ENCODE measurements at regions not wholly inside any gene's neighbourhood (a gene's known extent, or its start where the extent isn't known, plus 50 kb on each side); places are given as distances from the start of the nearest gene placed in this dataset.

GRCh38 chr10:78476156-78476555 lies 442.5 kb downstream of the RPS24 start (continued):
- TF ChIP-seq, protein P1, sequence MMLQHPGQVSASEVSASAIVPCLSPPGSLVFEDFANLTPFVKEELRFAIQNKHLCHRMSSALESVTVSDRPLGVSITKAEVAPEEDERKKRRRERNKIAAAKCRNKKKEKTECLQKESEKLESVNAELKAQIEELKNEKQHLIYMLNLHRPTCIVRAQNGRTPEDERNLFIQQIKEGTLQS (IDR thresholded peaks at IDR 0.05), result no peak
- no peak for TF ChIP-seq CBX3 (IDR thresholded peaks at IDR 0.05; ENCODE audit: low read depth)
- TF ChIP-seq TCF7L2 (IDR thresholded peaks at IDR 0.05; ENCODE audit: borderline replicate concordance, extremely low read depth, insufficient read depth, insufficient read length), result no peak
- no peak for TF ChIP-seq RAD21 (IDR thresholded peaks at IDR 0.05; ENCODE audit: low read depth)
- no peak for TF ChIP-seq CEBPB (IDR thresholded peaks at IDR 0.05; ENCODE audit: low read depth)

- Histone ChIP-seq H3K36me3 (ENCODE audit: control insufficient read depth in 1 of 2, insufficient read depth in 2 of 2, low read length in 2 of 2) (no peaks in the 10 kb centered on the region), H3K9me3 (ENCODE audit: control insufficient read depth in 1 of 2, insufficient read depth in 1 of 2, low read depth in 1 of 2, low read length in 2 of 2) (no peaks in the 10 kb centered on the region), H4K20me1 (ENCODE audit: insufficient read depth) (no peaks in the 10 kb centered on the region), H2AFZ (ENCODE audit: low read depth, low read length, poor library complexity, severe bottlenecking) (no peak overlapping the region), H3K4me2 (ENCODE audit: low read length) (no peak overlapping the region), H3K79me2 (ENCODE audit: insufficient read depth, low read length) (no peaks in the 10 kb centered on the region), H3K9me2 (ENCODE audit: insufficient read depth) (no peaks in the 10 kb centered on the region), H3K4me3 (replicated peaks in 1 of 2; ENCODE audit: low read depth in 1 of 2, low read length in 2 of 2) (no peak overlapping the region), H3K9ac (ENCODE audit: low read length) (no peak overlapping the region), H3K27ac (ENCODE audit: low read depth, low read length) (no peak overlapping the region), H3K27me3 (ENCODE audit: insufficient read depth, low read length) (peaks cover 38% of the 10 kb centered on the region; the same call in 1 of the 2 replicates), H3K4me1 (ENCODE audit: control insufficient read depth in 1 of 2, insufficient read depth in 2 of 2, low read length in 2 of 2) (no peaks in the 10 kb centered on the region)
- DNase-seq (ENCODE audit: low read depth, low spot score) (no peak), ATAC-seq (no peak)
- RAD21 ChIA-PET (ENCODE audit: low non-redundant PET in 1 of 2, low total read pairs in 2 of 2, uncharacterized antibody in 2 of 2, unreplicated experiment in 2 of 2), result no interaction called here
- CTCF ChIA-PET, result no interaction called here
- intact Hi-C loops (cut with micrococcal nuclease), result no loop called here
- POLR2A ChIA-PET, result no interaction called here
- TF ChIP-seq, protein P2, sequence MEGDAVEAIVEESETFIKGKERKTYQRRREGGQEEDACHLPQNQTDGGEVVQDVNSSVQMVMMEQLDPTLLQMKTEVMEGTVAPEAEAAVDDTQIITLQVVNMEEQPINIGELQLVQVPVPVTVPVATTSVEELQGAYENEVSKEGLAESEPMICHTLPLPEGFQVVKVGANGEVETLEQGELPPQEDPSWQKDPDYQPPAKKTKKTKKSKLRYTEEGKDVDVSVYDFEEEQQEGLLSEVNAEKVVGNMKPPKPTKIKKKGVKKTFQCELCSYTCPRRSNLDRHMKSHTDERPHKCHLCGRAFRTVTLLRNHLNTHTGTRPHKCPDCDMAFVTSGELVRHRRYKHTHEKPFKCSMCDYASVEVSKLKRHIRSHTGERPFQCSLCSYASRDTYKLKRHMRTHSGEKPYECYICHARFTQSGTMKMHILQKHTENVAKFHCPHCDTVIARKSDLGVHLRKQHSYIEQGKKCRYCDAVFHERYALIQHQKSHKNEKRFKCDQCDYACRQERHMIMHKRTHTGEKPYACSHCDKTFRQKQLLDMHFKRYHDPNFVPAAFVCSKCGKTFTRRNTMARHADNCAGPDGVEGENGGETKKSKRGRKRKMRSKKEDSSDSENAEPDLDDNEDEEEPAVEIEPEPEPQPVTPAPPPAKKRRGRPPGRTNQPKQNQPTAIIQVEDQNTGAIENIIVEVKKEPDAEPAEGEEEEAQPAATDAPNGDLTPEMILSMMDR (IDR thresholded peaks at IDR 0.05 in 2 of 3, conservative IDR thresholded peaks at IDR 0.05 in 1 of 3; ENCODE audit: borderline replicate concordance in 1 of 3, insufficient read depth in 1 of 3, low read depth in 2 of 3, low read length in 2 of 3), result no peak
- TF ChIP-seq SP1 (IDR thresholded peaks at IDR 0.05; ENCODE audit: low read depth) (no peak), EZH2phosphoT487 (IDR thresholded peaks at IDR 0.05; ENCODE audit: borderline replicate concordance) (no peak), ZFX (IDR thresholded peaks at IDR 0.05) (no peak), EGR1 (IDR thresholded peaks at IDR 0.05; ENCODE audit: low read depth) (no peak), RAD21 (IDR thresholded peaks at IDR 0.05; ENCODE audit: low read depth) (no peak), POLR2A (IDR thresholded peaks at IDR 0.05; ENCODE audit: borderline replicate concordance, extremely low read depth, insufficient read depth, insufficient read length) (no peak), ELF1 (IDR thresholded peaks at IDR 0.05; ENCODE audit: borderline replicate concordance, low read depth) (no peak), ZNF274 (IDR thresholded peaks at IDR 0.05; ENCODE audit: low read depth, low read length) (no peak)
- TF ChIP-seq, protein P3, sequence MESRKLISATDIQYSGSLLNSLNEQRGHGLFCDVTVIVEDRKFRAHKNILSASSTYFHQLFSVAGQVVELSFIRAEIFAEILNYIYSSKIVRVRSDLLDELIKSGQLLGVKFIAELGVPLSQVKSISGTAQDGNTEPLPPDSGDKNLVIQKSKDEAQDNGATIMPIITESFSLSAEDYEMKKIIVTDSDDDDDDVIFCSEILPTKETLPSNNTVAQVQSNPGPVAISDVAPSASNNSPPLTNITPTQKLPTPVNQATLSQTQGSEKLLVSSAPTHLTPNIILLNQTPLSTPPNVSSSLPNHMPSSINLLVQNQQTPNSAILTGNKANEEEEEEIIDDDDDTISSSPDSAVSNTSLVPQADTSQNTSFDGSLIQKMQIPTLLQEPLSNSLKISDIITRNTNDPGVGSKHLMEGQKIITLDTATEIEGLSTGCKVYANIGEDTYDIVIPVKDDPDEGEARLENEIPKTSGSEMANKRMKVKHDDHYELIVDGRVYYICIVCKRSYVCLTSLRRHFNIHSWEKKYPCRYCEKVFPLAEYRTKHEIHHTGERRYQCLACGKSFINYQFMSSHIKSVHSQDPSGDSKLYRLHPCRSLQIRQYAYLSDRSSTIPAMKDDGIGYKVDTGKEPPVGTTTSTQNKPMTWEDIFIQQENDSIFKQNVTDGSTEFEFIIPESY (IDR thresholded peaks at IDR 0.05; ENCODE audit: extremely low read depth, insufficient replicate concordance, low read length), result no peak
- TF ChIP-seq, protein P1 (IDR thresholded peaks at IDR 0.05), result no peak
- no TSS peak for BruUV-seq (replicated peaks)
Observed at GRCh38 chr10:78476844-78477243, 443.2 kb downstream of the RPS24 start.

Data from HCT116 (cell line).